OCI-LY7 (cell line): ENCODE measurements at regions not wholly inside any gene's neighbourhood (a gene's known extent, or its start where the extent isn't known, plus 50 kb on each side); places are given as distances from the start of the nearest gene placed in this dataset.

Source experiments
- BruUV-seq: library from RNA; stranded (reverse); fragments of 400-500 nt; replicated peaks from 2 replicates; lab custom pipeline; 2021; lab: Mats Ljungman, UMichigan
- CTCF ChIA-PET: fragments of 300-600 bp; sonication (Branson Sonifier 250); formaldehyde crosslinking; loops from one replicate; lab custom pipeline; 2022; ENCODE audit warnings: antibody characterized with exemption; ENCODE audit not compliant: unreplicated experiment; lab: Charles Lee
- POLR2A ChIA-PET: fragments of 300-600 bp; sonication (Branson Sonifier 250); formaldehyde crosslinking; loops from one replicate; lab custom pipeline; 2022; ENCODE audit warnings: antibody characterized with exemption; lab: Charles Lee
- DNase-seq: peaks from one replicate; pipeline ENCODE4 v3.0.0-alpha.2; 2015; ENCODE audit warnings: low spot score
- H2AFZ ChIP-seq: fragments of 200-600 bp; sonication (generic), shearing (Covaris generic); 2 replicates; pipeline ENCODE4 v1.6.1; 2014; ENCODE audit warnings: mild to moderate bottlenecking, antibody characterized with exemption, low read length, moderate library complexity
- H3K27ac ChIP-seq: fragments of 200-600 bp; sonication (generic); 2 replicates; pipeline ENCODE4 v1.5.1; 2014; ENCODE audit warnings: mixed run types, low read depth, mild to moderate bottlenecking, moderate library complexity, low read length, inconsistent platforms; ENCODE audit not compliant: poor library complexity, severe bottlenecking
- H3K36me3 ChIP-seq: fragments of 200-600 bp; sonication (generic); 2 replicates; pipeline ENCODE4 v1.6.1; 2014; ENCODE audit warnings: mild to moderate bottlenecking, antibody characterized with exemption, low read length, moderate library complexity, mixed read lengths; ENCODE audit not compliant: insufficient read depth
- H3K4me1 ChIP-seq: fragments of 200-600 bp; sonication (generic); 2 replicates; pipeline ENCODE4 v1.5.1; 2014; ENCODE audit warnings: mild to moderate bottlenecking, low read length; ENCODE audit not compliant: insufficient read depth, poor library complexity, severe bottlenecking
- H3K4me2 ChIP-seq: fragments of 200-600 bp; sonication (generic); 2 replicates; pipeline ENCODE4 v1.6.1; 2014; ENCODE audit warnings: mild to moderate bottlenecking, low read length
- H3K4me3 ChIP-seq: fragments of 200-600 bp; sonication (generic); 2 replicates; pipeline ENCODE4 v1.5.1; 2014; ENCODE audit warnings: mild to moderate bottlenecking, low read depth, low read length; ENCODE audit not compliant: poor library complexity, severe bottlenecking
- H3K79me2 ChIP-seq: fragments of 200-600 bp; sonication (generic); 2 replicates; pipeline ENCODE4 v1.6.1; 2016; ENCODE audit warnings: low read depth, mild to moderate bottlenecking, low read length, moderate library complexity, mixed read lengths; ENCODE audit not compliant: insufficient read depth
- H3K9me2 ChIP-seq: fragments of 200-600 bp; sonication (generic); 2 replicates; pipeline ENCODE4 v1.6.1; 2016; ENCODE audit warnings: mild to moderate bottlenecking, low read length, mixed read lengths; ENCODE audit not compliant: insufficient read depth
- H3K9me3 ChIP-seq: fragments of 200-600 bp; sonication (generic); 2 replicates; pipeline ENCODE4 v1.6.1; 2014; ENCODE audit warnings: mild to moderate bottlenecking, mixed run types, low read length, mixed read lengths
- H4K20me1 ChIP-seq: fragments of 200-600 bp; sonication (generic); 2 replicates; pipeline ENCODE4 v1.6.1; 2014; ENCODE audit warnings: mild to moderate bottlenecking, antibody characterized with exemption, low read length, moderate library complexity, mixed read lengths; ENCODE audit not compliant: insufficient read depth
- EZH2phosphoT487 ChIP-seq: fragments of 200-600 bp; sonication (generic); IDR thresholded peaks from 2 replicates; pipeline ENCODE4 v1.6.1; 2018; ENCODE audit warnings: low read depth, borderline replicate concordance, mild to moderate bottlenecking, mixed run types, antibody characterized with exemption, low read length, moderate library complexity, mixed read lengths
- intact Hi-C: fragments of 100-400 bp; cut with micrococcal nuclease; formaldehyde crosslinking; loops from one replicate; pipeline ENCODE4 v1.10.0; 2022; ENCODE audit not compliant: unreplicated experiment
- TF ChIP-seq, protein P1 (sequence below): fragments of 200-600 bp; sonication (generic); conservative IDR thresholded peaks from 2 replicates; pipeline ENCODE4 v1.5.1; 2014; ENCODE audit warnings: mild to moderate bottlenecking, antibody characterized with exemption, low read length, moderate library complexity, mixed read lengths

DNA sequence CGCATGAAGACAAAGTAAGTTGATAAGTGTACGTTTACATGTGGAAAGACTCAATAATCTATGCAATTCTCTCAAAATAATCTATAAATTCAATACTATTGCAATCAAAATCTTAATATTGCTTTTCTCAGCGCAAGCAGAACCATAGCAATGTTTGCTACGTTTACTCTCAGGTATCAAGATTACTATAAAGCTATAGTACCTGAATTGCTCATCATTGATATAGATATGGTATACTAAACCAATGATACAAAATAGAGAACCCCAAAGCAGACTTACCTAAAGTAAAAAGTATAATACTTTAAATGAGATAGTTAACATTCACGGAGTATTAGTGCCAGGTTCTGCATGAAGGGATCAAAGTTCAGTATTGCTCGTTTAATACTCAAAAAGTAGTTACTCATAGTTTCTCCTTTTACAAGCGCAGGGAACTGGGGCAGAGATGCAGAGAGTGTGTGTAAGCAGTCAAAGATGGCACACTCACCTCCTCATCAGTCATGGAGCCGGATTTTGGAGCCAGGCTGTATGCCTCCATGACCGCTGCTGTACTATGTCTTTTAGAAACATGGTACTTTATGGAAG lies 391.0 kb upstream of the ID2 start:
- no peaks in the 10 kb centered on the region for H4K20me1 ChIP-seq
- no peak overlapping the region for H3K27ac ChIP-seq
- ChIA-PET CTCF (no interaction called here), POLR2A (no interaction called here)
- no peak overlapping the region for H3K4me2 ChIP-seq
- no peaks in the 10 kb centered on the region for H3K36me3 ChIP-seq
- no peak overlapping the region for H2AFZ ChIP-seq
- no TSS peak for BruUV-seq
- no peaks in the 10 kb centered on the region for H3K9me2 ChIP-seq
- no peaks in the 10 kb centered on the region for H3K79me2 ChIP-seq
- intact Hi-C loops: no loop called here
- TF ChIP-seq, protein P1, sequence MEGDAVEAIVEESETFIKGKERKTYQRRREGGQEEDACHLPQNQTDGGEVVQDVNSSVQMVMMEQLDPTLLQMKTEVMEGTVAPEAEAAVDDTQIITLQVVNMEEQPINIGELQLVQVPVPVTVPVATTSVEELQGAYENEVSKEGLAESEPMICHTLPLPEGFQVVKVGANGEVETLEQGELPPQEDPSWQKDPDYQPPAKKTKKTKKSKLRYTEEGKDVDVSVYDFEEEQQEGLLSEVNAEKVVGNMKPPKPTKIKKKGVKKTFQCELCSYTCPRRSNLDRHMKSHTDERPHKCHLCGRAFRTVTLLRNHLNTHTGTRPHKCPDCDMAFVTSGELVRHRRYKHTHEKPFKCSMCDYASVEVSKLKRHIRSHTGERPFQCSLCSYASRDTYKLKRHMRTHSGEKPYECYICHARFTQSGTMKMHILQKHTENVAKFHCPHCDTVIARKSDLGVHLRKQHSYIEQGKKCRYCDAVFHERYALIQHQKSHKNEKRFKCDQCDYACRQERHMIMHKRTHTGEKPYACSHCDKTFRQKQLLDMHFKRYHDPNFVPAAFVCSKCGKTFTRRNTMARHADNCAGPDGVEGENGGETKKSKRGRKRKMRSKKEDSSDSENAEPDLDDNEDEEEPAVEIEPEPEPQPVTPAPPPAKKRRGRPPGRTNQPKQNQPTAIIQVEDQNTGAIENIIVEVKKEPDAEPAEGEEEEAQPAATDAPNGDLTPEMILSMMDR: no peak
- no peak for TF ChIP-seq EZH2phosphoT487
- no peak overlapping the region for H3K4me3 ChIP-seq
- no peaks in the 10 kb centered on the region for H3K9me3 ChIP-seq
- no peak for DNase-seq
- H3K4me1 ChIP-seq: no peaks in the 10 kb centered on the region

DNA sequence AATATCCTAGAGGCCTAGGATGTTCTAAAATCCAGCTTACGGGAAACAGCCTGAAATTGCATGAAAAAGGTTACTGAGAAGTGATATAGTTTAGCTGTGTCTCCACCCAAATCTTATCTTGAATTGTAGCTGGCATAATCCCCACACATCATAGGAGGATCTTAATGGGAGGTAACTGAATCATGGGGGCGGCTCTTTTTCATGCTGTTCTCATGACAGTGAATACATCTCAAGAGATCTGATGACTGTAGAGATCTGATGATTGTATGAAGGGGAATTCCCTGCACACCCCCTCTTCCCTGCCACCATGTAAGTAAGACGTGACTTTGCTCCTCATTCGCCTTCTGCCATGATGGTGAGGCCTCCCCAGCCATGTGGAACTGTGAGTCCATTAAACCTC lies 385.6 kb upstream of the ID2 start:
- ChIA-PET CTCF (no interaction called here), POLR2A (interaction anchor here (0.7 kb wide), 1 partner anchor 61 kb away, joined by 3 read pairs; no protein-coding TSS in a partner anchor)
- Histone ChIP-seq H3K4me1 (peaks cover 19% of the 10 kb centered on the region), H2AFZ (no peak overlapping the region), H3K36me3 (peaks cover 3% of the 10 kb centered on the region; the same call in 1 of the 2 replicates), H3K79me2 (no peaks in the 10 kb centered on the region), H3K9me2 (no peaks in the 10 kb centered on the region), H4K20me1 (no peaks in the 10 kb centered on the region), H3K27ac (no peak overlapping the region), H3K9me3 (no peaks in the 10 kb centered on the region), H3K4me2 (no peak overlapping the region), H3K4me3 (no peak overlapping the region)
- intact Hi-C loops: no loop called here
- BruUV-seq: no TSS peak
- DNase-seq: no peak
- TF ChIP-seq, protein P1: no peak
- no peak for TF ChIP-seq EZH2phosphoT487

DNA sequence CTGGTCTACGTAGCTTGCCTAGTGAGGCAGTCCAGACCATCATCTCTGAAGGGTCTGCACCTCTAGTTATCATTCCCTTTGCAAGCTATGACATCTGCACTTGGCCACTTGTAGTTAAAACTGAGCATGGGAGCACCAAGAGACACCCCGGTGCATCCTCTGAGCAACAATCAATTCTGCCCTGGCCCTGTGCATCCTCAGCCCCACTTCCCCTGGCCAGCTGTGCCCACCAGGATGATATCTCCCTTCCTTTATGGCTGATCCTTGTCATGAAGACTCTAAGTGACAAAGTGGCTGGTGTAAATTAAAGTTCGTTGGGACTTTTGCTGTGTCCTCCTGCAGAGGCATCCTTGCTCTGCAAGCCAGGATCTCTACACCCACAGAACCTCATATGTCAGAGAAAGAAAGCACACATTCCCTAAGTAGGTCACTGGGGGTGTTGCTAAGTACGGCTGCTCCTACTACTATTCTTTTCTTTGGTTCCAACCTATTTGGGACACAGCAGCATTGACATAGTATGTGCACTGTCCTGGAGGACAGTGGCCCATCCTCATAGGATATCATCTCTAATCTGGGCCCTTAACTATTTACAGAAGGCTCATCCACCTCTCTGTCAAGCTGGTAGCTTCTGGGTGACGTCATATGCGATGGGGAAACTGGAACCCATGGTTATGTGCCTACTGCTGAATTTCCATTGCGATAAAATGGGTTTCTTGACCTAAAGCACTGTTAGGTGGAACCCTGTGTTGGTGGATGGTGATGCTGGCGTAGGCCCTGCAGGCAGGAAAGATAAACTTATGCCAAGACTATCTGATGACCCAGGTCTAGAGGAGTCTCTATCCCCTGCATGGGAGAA lies 384.3 kb upstream of the ID2 start:
- Histone ChIP-seq H3K4me3 (no peak overlapping the region), H4K20me1 (no peaks in the 10 kb centered on the region), H3K4me1 (peaks cover 32% of the 10 kb centered on the region), H2AFZ (no peak overlapping the region), H3K9me2 (no peaks in the 10 kb centered on the region), H3K27ac (no peak overlapping the region), H3K79me2 (no peaks in the 10 kb centered on the region), H3K9me3 (no peaks in the 10 kb centered on the region), H3K4me2 (no peak overlapping the region), H3K36me3 (peaks cover 3% of the 10 kb centered on the region; the same call in 1 of the 2 replicates)
- intact Hi-C loops: no loop called here
- CTCF ChIA-PET: no interaction called here
- TF ChIP-seq, protein P1: no peak
- no peak for TF ChIP-seq EZH2phosphoT487
- no TSS peak for BruUV-seq
- POLR2A ChIA-PET: no interaction called here
- DNase-seq: no peak
